HEK293T (cell line): ENCODE measurements at regions not wholly inside any gene's neighbourhood (a gene's known extent, or its start where the extent isn't known, plus 50 kb on each side); places are given as distances from the start of the nearest gene placed in this dataset.

Source experiments
- CTCF ChIA-PET: fragments of 350-600 bp; formaldehyde crosslinking; extraction: SDS; loops from one replicate; lab custom pipeline; 2021; ENCODE audit warnings: antibody characterized with exemption, inconsistent platforms; lab: Yijun Ruan, JAX
- POLR2A ChIA-PET: fragments of 350-600 bp; formaldehyde crosslinking; extraction: SDS; loops from one replicate; lab custom pipeline; 2020; ENCODE audit warnings: antibody characterized with exemption, inconsistent platforms; lab: Yijun Ruan, JAX
- DNase-seq: peaks from one replicate; pipeline ENCODE4 v3.0.0; 2012; ENCODE audit warnings: mixed read lengths; ENCODE audit errors: extremely low spot score
- ARNT ChIP-seq: fragments of 450-650 bp; IDR thresholded peaks from 2 replicates; pipeline ENCODE4 v1.6.1; 2017; ENCODE audit warnings: mild to moderate bottlenecking
- BHLHE40 ChIP-seq: fragments of 450-650 bp; IDR thresholded peaks from 2 replicates; pipeline ENCODE4 v1.6.1; 2016; ENCODE audit warnings: mild to moderate bottlenecking, moderate library complexity, borderline replicate concordance
- CTBP1 ChIP-seq: fragments of 450-650 bp; IDR thresholded peaks from 2 replicates; pipeline ENCODE4 v1.6.1; 2016; ENCODE audit warnings: borderline replicate concordance
- ELF4 ChIP-seq: fragments of 450-650 bp; IDR thresholded peaks from 2 replicates; pipeline ENCODE4 v1.6.1; 2017; ENCODE audit warnings: antibody characterized with exemption
- FOXA1 ChIP-seq: fragments of 450-650 bp; IDR thresholded peaks from 2 replicates; pipeline ENCODE4 v1.6.1; 2016; ENCODE audit warnings: mild to moderate bottlenecking
- FOXK2 ChIP-seq: fragments of 450-650 bp; IDR thresholded peaks from 2 replicates; pipeline ENCODE4 v1.6.1; 2016; ENCODE audit warnings: mild to moderate bottlenecking
- FOXM1 ChIP-seq: fragments of 450-650 bp; IDR thresholded peaks from 2 replicates; pipeline ENCODE4 v1.6.1; 2017; ENCODE audit warnings: mild to moderate bottlenecking, borderline replicate concordance
- HDGF ChIP-seq: fragments of 450-650 bp; IDR thresholded peaks from 2 replicates; pipeline ENCODE4 v1.6.1; 2017; ENCODE audit warnings: antibody characterized with exemption, borderline replicate concordance
- L3MBTL2 ChIP-seq: fragments of 450-650 bp; conservative IDR thresholded peaks from 2 replicates; pipeline ENCODE4 v1.6.1; 2016; ENCODE audit warnings: mild to moderate bottlenecking
- LEF1 ChIP-seq: fragments of 450-650 bp; IDR thresholded peaks from 2 replicates; pipeline ENCODE4 v1.6.1; 2017; ENCODE audit warnings: mild to moderate bottlenecking, borderline replicate concordance
- NFRKB ChIP-seq: fragments of 450-650 bp; IDR thresholded peaks from 2 replicates; pipeline ENCODE4 v1.6.1; 2016; ENCODE audit warnings: mild to moderate bottlenecking, moderate library complexity
- PKNOX1 ChIP-seq: fragments of 450-650 bp; IDR thresholded peaks from 2 replicates; pipeline ENCODE4 v1.6.1; 2016
- SP1 ChIP-seq: fragments of 450-650 bp; IDR thresholded peaks from 2 replicates; pipeline ENCODE4 v1.6.1; 2017
- SUZ12 ChIP-seq: fragments of 450-650 bp; IDR thresholded peaks from 2 replicates; pipeline ENCODE4 v1.6.1; 2016; ENCODE audit warnings: mild to moderate bottlenecking
- TARDBP ChIP-seq: fragments of 450-650 bp; IDR thresholded peaks from 2 replicates; pipeline ENCODE4 v1.6.1; 2016
- ZNF384 ChIP-seq: fragments of 450-650 bp; IDR thresholded peaks from 2 replicates; pipeline ENCODE4 v1.6.1; 2016

GRCh38 chr10:21413268-21413667, 112.2 kb downstream of the SKIDA1 start:
- TF ChIP-seq LEF1 (no peak), ZNF384 (no peak), SUZ12 (no peak), L3MBTL2 (no peak), BHLHE40 (no peak), NFRKB (no peak), ELF4 (no peak), TARDBP (no peak), FOXK2 (no peak), FOXM1 (no peak), HDGF (no peak), FOXA1 (no peak), PKNOX1 (no peak), CTBP1 (no peak), ARNT (no peak)
- POLR2A ChIA-PET = no interaction called here
- CTCF ChIA-PET = no interaction called here
- DNase-seq = no peak

- no peak for TF ChIP-seq BHLHE40
- no peak for TF ChIP-seq SP1
- TF ChIP-seq HDGF = no peak
- ChIA-PET POLR2A (no interaction called here), CTCF (no interaction called here)
- DNase-seq = no peak
These were observed 118.8 kb downstream of the SKIDA1 start for GRCh38 chr10:21406595-21407193.

GRCh38 chr10:21405981-21406380, 119.5 kb downstream of the SKIDA1 start:
- no peak for DNase-seq
- CTCF ChIA-PET = no interaction called here
- POLR2A ChIA-PET = no interaction called here
- TF ChIP-seq TARDBP = no peak
- no peak for TF ChIP-seq NFRKB
- TF ChIP-seq PKNOX1 = no peak
- no peak for TF ChIP-seq BHLHE40
- TF ChIP-seq ELF4 = no peak
- no peak for TF ChIP-seq FOXA1
- no peak for TF ChIP-seq FOXK2
- no peak for TF ChIP-seq LEF1
- TF ChIP-seq FOXM1 = no peak
- no peak for TF ChIP-seq ARNT
- no peak for TF ChIP-seq HDGF
- no peak for TF ChIP-seq ZNF384
- TF ChIP-seq SP1 = no peak
- TF ChIP-seq SUZ12 = no peak
- no peak for TF ChIP-seq CTBP1
- TF ChIP-seq L3MBTL2 = no peak

- ChIA-PET POLR2A (no interaction called here), CTCF (no interaction called here)
- TF ChIP-seq BHLHE40 (no peak), L3MBTL2 (no peak), HDGF (no peak)
- DNase-seq = no peak
These were observed 122.0 kb downstream of the SKIDA1 start for GRCh38 chr10:21403256-21404015.

- ChIA-PET CTCF (no interaction called here), POLR2A (no interaction called here)
- TF ChIP-seq ARNT = no peak
- TF ChIP-seq FOXA1 = no peak
- no peak for TF ChIP-seq ELF4
- DNase-seq = no peak
These were observed 122.8 kb downstream of the SKIDA1 start for GRCh38 chr10:21402606-21403083.

GRCh38 chr10:21401196-21401595, 124.3 kb downstream of the SKIDA1 start:
- ChIA-PET CTCF (no interaction called here), POLR2A (no interaction called here)
- DNase-seq = no peak
- no peak for TF ChIP-seq BHLHE40
- TF ChIP-seq SP1 = no peak
- no peak for TF ChIP-seq FOXA1
- no peak for TF ChIP-seq ARNT
- no peak for TF ChIP-seq SUZ12
- no peak for TF ChIP-seq NFRKB
- no peak for TF ChIP-seq PKNOX1
- no peak for TF ChIP-seq TARDBP
